ENCODE measurements at regions not wholly inside any gene's neighbourhood (a gene's known extent, or its start where the extent isn't known, plus 50 kb on each side); places are given as distances from the start of the nearest gene placed in this dataset.

GRCh38 chr3:66154444-66154861 lies 66.3 kb upstream of the SLC25A26 start:
- TF ChIP-seq, protein P1, sequence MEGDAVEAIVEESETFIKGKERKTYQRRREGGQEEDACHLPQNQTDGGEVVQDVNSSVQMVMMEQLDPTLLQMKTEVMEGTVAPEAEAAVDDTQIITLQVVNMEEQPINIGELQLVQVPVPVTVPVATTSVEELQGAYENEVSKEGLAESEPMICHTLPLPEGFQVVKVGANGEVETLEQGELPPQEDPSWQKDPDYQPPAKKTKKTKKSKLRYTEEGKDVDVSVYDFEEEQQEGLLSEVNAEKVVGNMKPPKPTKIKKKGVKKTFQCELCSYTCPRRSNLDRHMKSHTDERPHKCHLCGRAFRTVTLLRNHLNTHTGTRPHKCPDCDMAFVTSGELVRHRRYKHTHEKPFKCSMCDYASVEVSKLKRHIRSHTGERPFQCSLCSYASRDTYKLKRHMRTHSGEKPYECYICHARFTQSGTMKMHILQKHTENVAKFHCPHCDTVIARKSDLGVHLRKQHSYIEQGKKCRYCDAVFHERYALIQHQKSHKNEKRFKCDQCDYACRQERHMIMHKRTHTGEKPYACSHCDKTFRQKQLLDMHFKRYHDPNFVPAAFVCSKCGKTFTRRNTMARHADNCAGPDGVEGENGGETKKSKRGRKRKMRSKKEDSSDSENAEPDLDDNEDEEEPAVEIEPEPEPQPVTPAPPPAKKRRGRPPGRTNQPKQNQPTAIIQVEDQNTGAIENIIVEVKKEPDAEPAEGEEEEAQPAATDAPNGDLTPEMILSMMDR (IDR thresholded peaks at IDR 0.05; ENCODE audit: insufficient read depth, low read length, poor library complexity, severe bottlenecking) = no peak
- DNase-seq (ENCODE audit: extremely low read depth, insufficient read length) = no peak
- Histone ChIP-seq H3K27me3 (replicated peaks; ENCODE audit: control insufficient read depth, insufficient read depth, low read length) (no peaks in the 10 kb centered on the region; the same call in 1 of the 2 replicates), H3K4me3 (replicated peaks; ENCODE audit: low read depth, low read length) (no peak overlapping the region), H3K36me3 (ENCODE audit: control insufficient read depth, insufficient read depth, low read length) (no peaks in the 10 kb centered on the region)

DNA sequence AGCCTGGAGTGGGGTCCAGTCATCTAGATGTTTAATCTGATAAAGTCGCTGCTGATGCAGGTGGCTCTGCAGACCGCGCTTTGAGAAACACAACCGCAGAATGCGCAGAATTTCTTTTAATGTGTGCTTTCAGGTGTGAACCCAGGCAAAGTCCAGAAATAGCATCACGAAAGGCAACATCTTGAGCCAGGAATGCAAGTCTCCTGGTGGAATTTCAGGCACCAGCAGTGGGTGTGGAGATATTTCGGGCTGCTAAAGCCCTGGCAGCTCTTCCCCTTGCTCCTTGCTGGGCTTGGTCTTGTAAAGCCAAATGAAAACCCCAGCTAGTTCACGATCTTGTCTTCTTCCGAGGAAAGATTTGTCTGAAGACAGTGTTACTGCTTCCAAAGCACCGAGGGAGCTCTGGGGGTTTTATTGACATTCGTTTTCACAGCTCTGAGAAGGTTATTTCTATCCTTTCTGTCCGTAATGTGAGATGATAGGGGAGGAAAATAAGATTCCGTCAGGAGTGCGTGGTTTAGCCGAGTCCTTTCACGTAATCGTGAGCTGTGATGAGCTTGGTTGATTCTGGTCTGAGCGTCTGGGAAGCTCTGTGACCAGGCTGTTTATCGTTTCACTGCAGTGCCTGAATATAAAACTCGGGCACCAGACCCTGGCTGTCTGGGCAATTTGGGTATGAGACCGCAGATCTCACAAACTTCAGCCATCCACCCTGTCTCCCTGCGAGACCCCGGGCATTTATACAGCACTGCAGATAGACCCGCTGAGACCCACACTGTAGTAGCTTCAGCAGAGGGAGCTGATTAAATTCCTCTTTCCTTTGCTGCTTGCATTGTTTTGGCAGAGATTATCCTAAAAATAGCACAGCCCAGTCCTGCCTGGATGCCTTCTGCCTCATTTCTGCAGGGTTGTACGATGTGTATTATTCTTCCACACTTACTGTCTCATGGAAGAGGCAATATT lies 67.0 kb upstream of the SLC25A26 start:
- DNase-seq (ENCODE audit: extremely low read depth, insufficient read length) = no peak
- Histone ChIP-seq H3K27me3 (replicated peaks; ENCODE audit: control insufficient read depth, insufficient read depth, low read length) (no peaks in the 10 kb centered on the region; the same call in 1 of the 2 replicates), H3K36me3 (ENCODE audit: control insufficient read depth, insufficient read depth, low read length) (no peaks in the 10 kb centered on the region), H3K4me3 (replicated peaks; ENCODE audit: low read depth, low read length) (no peak overlapping the region)
- TF ChIP-seq, protein P1 (IDR thresholded peaks at IDR 0.05; ENCODE audit: insufficient read depth, low read length, poor library complexity, severe bottlenecking) = no peak

- Histone ChIP-seq H3K27me3 (replicated peaks; ENCODE audit: control insufficient read depth, insufficient read depth, low read length) (no peaks in the 10 kb centered on the region; the same call in 1 of the 2 replicates), H3K4me3 (replicated peaks; ENCODE audit: low read depth, low read length) (no peak overlapping the region), H3K36me3 (ENCODE audit: control insufficient read depth, insufficient read depth, low read length) (no peaks in the 10 kb centered on the region)
- TF ChIP-seq, protein P1 (IDR thresholded peaks at IDR 0.05; ENCODE audit: insufficient read depth, low read length, poor library complexity, severe bottlenecking) = no peak
- DNase-seq (ENCODE audit: extremely low read depth, insufficient read length) = no peak
Observed at GRCh38 chr3:66152336-66152735, 68.5 kb upstream of the SLC25A26 start.

DNA sequence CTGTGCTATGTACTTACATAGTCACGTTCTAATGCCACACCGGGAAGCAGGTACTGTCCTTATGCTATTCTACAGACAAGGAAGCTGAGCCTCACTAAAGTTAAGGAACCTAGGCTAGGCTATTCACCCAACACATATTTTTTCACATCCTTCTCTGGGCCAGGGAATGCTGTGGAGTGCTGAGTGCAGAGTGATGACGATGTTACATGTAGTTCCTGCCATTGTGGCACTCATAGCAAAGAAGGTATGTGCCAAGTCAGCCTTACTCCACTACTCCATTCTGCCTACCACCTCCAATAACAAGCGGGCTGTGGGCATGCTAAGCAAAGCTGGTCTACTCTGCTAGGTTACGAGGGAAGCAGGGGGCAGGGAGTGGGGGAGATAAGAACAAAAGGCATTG lies 69.8 kb upstream of the SLC25A26 start:
- Histone ChIP-seq H3K36me3 (ENCODE audit: control insufficient read depth, insufficient read depth, low read length) (no peaks in the 10 kb centered on the region), H3K4me3 (replicated peaks; ENCODE audit: low read depth, low read length) (no peak overlapping the region), H3K27me3 (replicated peaks; ENCODE audit: control insufficient read depth, insufficient read depth, low read length) (no peaks in the 10 kb centered on the region; the same call in 1 of the 2 replicates)
- no peak for DNase-seq (ENCODE audit: extremely low read depth, insufficient read length)
- TF ChIP-seq, protein P1 (IDR thresholded peaks at IDR 0.05; ENCODE audit: insufficient read depth, low read length, poor library complexity, severe bottlenecking) = no peak

DNA sequence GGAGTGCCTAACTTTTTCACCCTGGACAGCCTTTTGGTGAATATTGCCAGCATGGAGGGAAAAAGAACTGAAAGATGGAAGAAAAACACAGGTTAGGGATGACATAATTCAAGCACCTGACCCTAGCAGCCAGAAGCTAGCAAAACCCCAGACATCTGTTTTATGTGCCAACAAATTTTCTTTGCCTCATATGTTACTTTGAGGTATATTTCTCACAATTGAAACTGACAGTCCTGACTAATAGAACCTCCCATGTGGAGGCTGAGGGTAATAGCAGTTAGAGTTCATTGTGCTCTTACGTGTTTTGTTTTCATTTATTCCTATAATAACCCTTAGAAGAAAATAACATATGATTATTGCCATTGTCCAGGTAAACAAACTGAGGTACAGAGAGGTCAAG lies 71.5 kb upstream of the SLC25A26 start:
- H3K36me3 ChIP-seq (ENCODE audit: control insufficient read depth, insufficient read depth, low read length) = no peaks in the 10 kb centered on the region
- no peaks in the 10 kb centered on the region; the same call in 1 of the 2 replicates for H3K27me3 ChIP-seq (replicated peaks; ENCODE audit: control insufficient read depth, insufficient read depth, low read length)
- no peak for DNase-seq (ENCODE audit: extremely low read depth, insufficient read length)
- TF ChIP-seq, protein P1 (IDR thresholded peaks at IDR 0.05; ENCODE audit: insufficient read depth, low read length, poor library complexity, severe bottlenecking) = no peak
- no peak overlapping the region for H3K4me3 ChIP-seq (replicated peaks; ENCODE audit: low read depth, low read length)
